BE2C (cell line): ENCODE measurements at regions not wholly inside any gene's neighbourhood (a gene's known extent, or its start where the extent isn't known, plus 50 kb on each side); places are given as distances from the start of the nearest gene placed in this dataset.

Experiments
- DNase-seq: peaks from one replicate; pipeline ENCODE4 v3.0.0-alpha.2; 2020
- H3K27me3 ChIP-seq: fragments of 250-450 bp; sonication (Bioruptor Pico); 2 replicates; pipeline ENCODE4 v1.5.1; 2020; ENCODE audit warnings: mild to moderate bottlenecking
- H3K36me3 ChIP-seq: fragments of 250-450 bp; sonication (Bioruptor Pico); 2 replicates; pipeline ENCODE4 v1.5.1; 2020; ENCODE audit warnings: mild to moderate bottlenecking
- H3K4me1 ChIP-seq: fragments of 250-450 bp; sonication (Bioruptor Pico); 2 replicates; pipeline ENCODE4 v1.5.1; 2020
- H3K4me3 ChIP-seq: 2 replicates; pipeline ENCODE4 v1.5.1; 2011; ENCODE audit warnings: low read depth, low read length
- H3K9me3 ChIP-seq: fragments of 250-450 bp; sonication (Bioruptor Pico); 2 replicates; pipeline ENCODE4 v1.5.1; 2020
- TF ChIP-seq, protein P1 (sequence below): IDR thresholded peaks from 2 replicates; pipeline ENCODE4 v1.5.1; 2012; ENCODE audit warnings: mild to moderate bottlenecking, low read depth, low read length

DNA sequence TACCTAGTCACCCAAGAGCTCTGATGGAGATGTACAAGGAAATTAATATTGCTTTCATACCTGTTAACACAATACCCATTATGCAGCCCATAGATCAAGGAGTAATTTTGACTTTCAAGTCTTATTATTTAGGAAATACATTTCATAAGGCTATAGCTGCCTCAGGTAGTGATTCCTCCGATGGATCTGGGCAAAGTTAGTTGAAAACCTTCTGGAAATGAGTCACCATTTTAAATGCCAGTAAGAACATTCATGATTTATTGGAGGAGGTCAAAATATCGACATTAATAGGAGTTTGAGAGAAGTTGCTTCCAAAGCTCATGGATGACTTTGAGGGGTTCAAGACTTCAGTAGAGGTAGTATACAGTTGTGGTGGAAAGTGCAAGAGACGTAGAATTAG, 931.4 kb upstream of the ACVR2A start:
- no peaks in the 10 kb centered on the region for H3K27me3 ChIP-seq
- TF ChIP-seq, protein P1, sequence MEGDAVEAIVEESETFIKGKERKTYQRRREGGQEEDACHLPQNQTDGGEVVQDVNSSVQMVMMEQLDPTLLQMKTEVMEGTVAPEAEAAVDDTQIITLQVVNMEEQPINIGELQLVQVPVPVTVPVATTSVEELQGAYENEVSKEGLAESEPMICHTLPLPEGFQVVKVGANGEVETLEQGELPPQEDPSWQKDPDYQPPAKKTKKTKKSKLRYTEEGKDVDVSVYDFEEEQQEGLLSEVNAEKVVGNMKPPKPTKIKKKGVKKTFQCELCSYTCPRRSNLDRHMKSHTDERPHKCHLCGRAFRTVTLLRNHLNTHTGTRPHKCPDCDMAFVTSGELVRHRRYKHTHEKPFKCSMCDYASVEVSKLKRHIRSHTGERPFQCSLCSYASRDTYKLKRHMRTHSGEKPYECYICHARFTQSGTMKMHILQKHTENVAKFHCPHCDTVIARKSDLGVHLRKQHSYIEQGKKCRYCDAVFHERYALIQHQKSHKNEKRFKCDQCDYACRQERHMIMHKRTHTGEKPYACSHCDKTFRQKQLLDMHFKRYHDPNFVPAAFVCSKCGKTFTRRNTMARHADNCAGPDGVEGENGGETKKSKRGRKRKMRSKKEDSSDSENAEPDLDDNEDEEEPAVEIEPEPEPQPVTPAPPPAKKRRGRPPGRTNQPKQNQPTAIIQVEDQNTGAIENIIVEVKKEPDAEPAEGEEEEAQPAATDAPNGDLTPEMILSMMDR, result no peak
- H3K36me3 ChIP-seq, result no peaks in the 10 kb centered on the region
- H3K9me3 ChIP-seq, result no peaks in the 10 kb centered on the region
- no peak overlapping the region for H3K4me3 ChIP-seq
- no peaks in the 10 kb centered on the region for H3K4me1 ChIP-seq
- no peak for DNase-seq

DNA sequence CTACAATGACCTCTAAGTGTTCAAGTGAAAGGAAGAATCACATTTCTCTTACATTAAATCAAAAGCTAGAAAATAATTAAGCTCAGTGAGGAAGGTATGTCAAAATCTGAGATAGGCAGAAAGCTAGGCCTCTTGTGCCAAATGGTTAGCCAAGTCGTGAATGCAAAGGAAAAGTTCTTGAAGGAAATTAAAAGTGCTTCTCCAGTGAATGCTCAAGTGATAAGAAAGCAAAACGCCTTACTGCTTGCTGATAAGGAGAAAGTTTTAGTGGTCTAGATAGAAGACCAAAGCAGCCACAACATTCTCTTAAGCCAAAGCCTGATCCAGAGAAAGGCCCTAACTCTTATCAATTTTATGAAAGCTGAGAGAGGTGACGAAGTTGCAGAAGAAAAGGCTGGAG, 932.3 kb upstream of the ACVR2A start:
- Histone ChIP-seq H3K27me3 (no peaks in the 10 kb centered on the region), H3K4me1 (no peaks in the 10 kb centered on the region), H3K9me3 (no peaks in the 10 kb centered on the region), H3K4me3 (no peak overlapping the region), H3K36me3 (no peaks in the 10 kb centered on the region)
- TF ChIP-seq, protein P1, result no peak
- no peak for DNase-seq

DNA sequence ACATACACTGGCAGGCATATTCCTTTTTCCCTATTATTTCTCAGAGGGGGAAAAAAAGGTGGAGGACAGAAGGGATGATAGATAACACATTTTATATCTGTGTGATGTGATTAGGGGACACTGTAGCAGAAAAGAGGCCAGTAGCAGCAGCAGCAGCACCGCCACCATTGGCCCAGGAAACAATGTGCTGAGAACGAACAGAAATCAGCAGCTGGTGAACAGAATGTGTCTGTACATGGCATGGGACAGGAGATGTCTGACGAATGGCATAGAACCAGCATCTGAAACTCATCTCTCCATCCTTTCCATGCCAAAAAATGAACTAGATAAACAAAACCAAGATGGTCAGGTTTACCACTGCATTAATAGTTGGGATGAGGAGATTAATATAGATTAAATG, 936.1 kb upstream of the ACVR2A start:
- Histone ChIP-seq H3K4me3 (no peak overlapping the region), H3K27me3 (no peaks in the 10 kb centered on the region), H3K9me3 (no peaks in the 10 kb centered on the region), H3K36me3 (no peaks in the 10 kb centered on the region), H3K4me1 (no peaks in the 10 kb centered on the region)
- TF ChIP-seq, protein P1, result no peak
- no peak for DNase-seq

DNA sequence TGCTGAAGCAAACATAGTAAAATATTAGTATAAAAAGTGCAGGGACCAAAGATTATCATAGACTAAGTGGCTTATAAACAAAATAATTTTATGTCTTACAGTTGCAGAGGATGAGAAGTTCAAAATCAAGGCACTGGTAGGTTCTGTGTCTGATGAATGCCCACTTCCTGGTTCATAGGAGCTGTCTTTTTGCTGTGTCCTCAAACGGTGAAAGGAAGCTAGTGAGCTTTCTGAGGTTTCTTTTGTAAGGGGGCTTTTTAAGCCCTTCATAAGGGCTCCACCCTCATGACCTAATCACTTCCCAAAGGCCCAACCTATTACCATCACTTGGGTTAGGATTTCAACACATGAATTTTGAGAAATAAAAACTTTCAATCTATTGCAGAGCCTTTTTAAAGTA, 946.7 kb upstream of the ACVR2A start:
- no peaks in the 10 kb centered on the region for H3K36me3 ChIP-seq
- no peaks in the 10 kb centered on the region for H3K9me3 ChIP-seq
- TF ChIP-seq, protein P1, result no peak
- H3K4me1 ChIP-seq, result no peaks in the 10 kb centered on the region
- no peaks in the 10 kb centered on the region for H3K27me3 ChIP-seq
- no peak overlapping the region for H3K4me3 ChIP-seq
- DNase-seq, result no peak

DNA sequence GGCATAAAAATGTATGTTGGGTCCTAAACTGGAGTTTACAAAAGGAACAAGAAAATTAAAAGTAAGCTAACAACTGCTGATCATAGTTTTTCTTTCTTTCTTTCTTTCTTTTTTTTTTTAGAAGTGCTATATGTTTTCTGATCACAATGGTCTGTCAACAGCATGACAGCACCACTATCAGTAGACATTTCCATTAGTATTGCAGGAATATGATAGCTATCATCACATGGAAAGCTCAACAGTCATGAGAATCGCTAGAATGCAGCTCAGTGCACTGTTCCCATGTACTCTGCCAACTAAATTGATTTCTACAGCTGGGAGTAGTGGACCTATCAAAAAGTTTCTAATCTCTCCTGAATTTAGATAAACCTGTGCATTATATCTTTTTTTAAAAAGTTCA, 950.3 kb upstream of the ACVR2A start:
- Histone ChIP-seq H3K36me3 (no peaks in the 10 kb centered on the region), H3K27me3 (no peaks in the 10 kb centered on the region), H3K9me3 (no peaks in the 10 kb centered on the region), H3K4me1 (no peaks in the 10 kb centered on the region), H3K4me3 (no peak overlapping the region)
- DNase-seq, result no peak
- TF ChIP-seq, protein P1, result no peak

DNA sequence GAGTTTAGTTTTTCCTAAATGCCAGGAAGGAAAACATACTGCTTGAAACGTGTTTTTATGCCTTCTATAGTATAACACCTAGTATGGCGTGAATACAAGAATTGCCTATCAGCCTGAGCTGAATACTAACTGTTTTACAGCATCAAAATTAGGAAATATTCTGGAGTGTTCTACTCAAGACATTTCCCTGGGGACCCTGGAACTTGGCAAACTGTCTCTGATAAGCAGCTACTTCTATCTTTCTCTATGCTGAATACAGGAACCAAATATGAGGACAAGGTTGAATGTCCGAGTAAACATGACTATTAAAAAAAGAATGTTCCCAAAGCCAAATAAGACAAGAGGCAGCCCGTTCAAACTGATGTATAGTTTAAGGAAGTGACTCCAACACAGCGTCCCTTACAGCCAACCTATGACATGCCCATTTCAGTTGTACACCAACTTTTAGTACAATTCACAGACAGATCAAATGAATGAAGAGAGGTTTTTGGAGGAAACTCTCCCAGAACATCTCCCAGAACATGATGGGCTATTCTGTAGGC, 951.3 kb upstream of the ACVR2A start:
- Histone ChIP-seq H3K4me3 (no peak overlapping the region), H3K27me3 (no peaks in the 10 kb centered on the region), H3K4me1 (no peaks in the 10 kb centered on the region), H3K9me3 (no peaks in the 10 kb centered on the region), H3K36me3 (no peaks in the 10 kb centered on the region)
- DNase-seq, result no peak
- TF ChIP-seq, protein P1, result no peak
